ENCODE measurements at regions not wholly inside any gene's neighbourhood (a gene's known extent, or its start where the extent isn't known, plus 50 kb on each side); places are given as distances from the start of the nearest gene placed in this dataset.

GRCh38 chr12:58248599-58248998, 307.2 kb downstream of the ATP23 start:
- H3K36me3 Mint-ChIP-seq = no peaks in the 10 kb centered on the region

GRCh38 chr12:58249610-58250009, 308.2 kb downstream of the ATP23 start:
- H3K27ac Mint-ChIP-seq = no peak overlapping the region
- H3K4me3 Mint-ChIP-seq = no peak overlapping the region
- peaks cover 11% of the 10 kb centered on the region for H3K27me3 Mint-ChIP-seq (ENCODE audit: low read depth)
- H3K9me3 Mint-ChIP-seq = no peaks in the 10 kb centered on the region
- no peak for DNase-seq (ENCODE audit: low spot score in 2 of 2, unreplicated experiment in 2 of 2)
- no peak for TF ChIP-seq CTCF (IDR thresholded peaks at IDR 0.05; ENCODE audit: unreplicated experiment)
- H3K4me1 Mint-ChIP-seq = no peaks in the 10 kb centered on the region
- H3K36me3 Mint-ChIP-seq = no peaks in the 10 kb centered on the region

More at GRCh38 chr12:58248599-58248998, 307.2 kb downstream of the ATP23 start:
- Mint-ChIP-seq H3K27me3 (ENCODE audit: low read depth) (peaks cover 8% of the 10 kb centered on the region), H3K9me3 (no peaks in the 10 kb centered on the region), H3K4me3 (no peak overlapping the region), H3K4me1 (no peaks in the 10 kb centered on the region), H3K27ac (no peak overlapping the region)
- DNase-seq (ENCODE audit: low spot score in 2 of 2, unreplicated experiment in 2 of 2) = no peak
- TF ChIP-seq CTCF (IDR thresholded peaks at IDR 0.05; ENCODE audit: unreplicated experiment) = no peak

GRCh38 chr12:58250077-58250476, 308.7 kb downstream of the ATP23 start:
- no peak for TF ChIP-seq CTCF (IDR thresholded peaks at IDR 0.05; ENCODE audit: unreplicated experiment)
- H3K27ac Mint-ChIP-seq = no peak overlapping the region
- H3K27me3 Mint-ChIP-seq (ENCODE audit: low read depth) = peaks cover 11% of the 10 kb centered on the region
- no peaks in the 10 kb centered on the region for H3K36me3 Mint-ChIP-seq
- no peak for DNase-seq (ENCODE audit: low spot score in 2 of 2, unreplicated experiment in 2 of 2)
- no peaks in the 10 kb centered on the region for H3K4me1 Mint-ChIP-seq
- H3K4me3 Mint-ChIP-seq = no peak overlapping the region
- H3K9me3 Mint-ChIP-seq = no peaks in the 10 kb centered on the region

- H3K4me3 Mint-ChIP-seq = no peak overlapping the region
- H3K4me1 Mint-ChIP-seq = no peaks in the 10 kb centered on the region
- H3K27me3 Mint-ChIP-seq (ENCODE audit: low read depth) = peaks cover 15% of the 10 kb centered on the region
- no peak overlapping the region for H3K27ac Mint-ChIP-seq
- DNase-seq (ENCODE audit: low spot score in 2 of 2, unreplicated experiment in 2 of 2) = no peak
- no peak for TF ChIP-seq CTCF (IDR thresholded peaks at IDR 0.05; ENCODE audit: unreplicated experiment)
- H3K9me3 Mint-ChIP-seq = peaks cover 3% of the 10 kb centered on the region
- H3K36me3 Mint-ChIP-seq = no peaks in the 10 kb centered on the region
These were observed 311.5 kb downstream of the ATP23 start for GRCh38 chr12:58252914-58253313.

- Mint-ChIP-seq H3K27ac (no peak overlapping the region), H3K36me3 (no peaks in the 10 kb centered on the region), H3K4me3 (no peak overlapping the region), H3K27me3 (ENCODE audit: low read depth) (peaks cover 15% of the 10 kb centered on the region), H3K9me3 (peaks cover 3% of the 10 kb centered on the region), H3K4me1 (no peaks in the 10 kb centered on the region)
- no peak for TF ChIP-seq CTCF (IDR thresholded peaks at IDR 0.05; ENCODE audit: unreplicated experiment)
- DNase-seq (ENCODE audit: low spot score in 2 of 2, unreplicated experiment in 2 of 2) = no peak
These were observed 312.3 kb downstream of the ATP23 start for GRCh38 chr12:58253663-58254062.

- peaks cover 15% of the 10 kb centered on the region for H3K27me3 Mint-ChIP-seq (ENCODE audit: low read depth)
- H3K4me1 Mint-ChIP-seq = no peaks in the 10 kb centered on the region
- TF ChIP-seq CTCF (IDR thresholded peaks at IDR 0.05; ENCODE audit: unreplicated experiment) = no peak
- H3K36me3 Mint-ChIP-seq = no peaks in the 10 kb centered on the region
- peaks cover 3% of the 10 kb centered on the region for H3K9me3 Mint-ChIP-seq
- H3K27ac Mint-ChIP-seq = no peak overlapping the region
- no peak for DNase-seq (ENCODE audit: low spot score in 2 of 2, unreplicated experiment in 2 of 2)
- no peak overlapping the region for H3K4me3 Mint-ChIP-seq
These were observed 313.2 kb downstream of the ATP23 start for GRCh38 chr12:58254463-58255100.
